Neural cell (in vitro differentiated cells): ENCODE measurements at regions not wholly inside any gene's neighbourhood (a gene's known extent, or its start where the extent isn't known, plus 50 kb on each side); places are given as distances from the start of the nearest gene placed in this dataset.
"Not testable (repeated sequence)": the region's sequence is repeated elsewhere in the genome, so short reads cannot be mapped to it uniquely, and the experiment has no call there.

ENCODE experiments used
- EP300 ChIP-seq: fragments of 450-650 bp; conservative IDR thresholded peaks from 2 replicates; pipeline ENCODE4 v1.6.1; 2014; ENCODE audit warnings: antibody characterized with exemption, mild to moderate bottlenecking, moderate library complexity; ENCODE audit not compliant: poor library complexity, severe bottlenecking
- MXI1 ChIP-seq: fragments of 450-650 bp; conservative IDR thresholded peaks from 2 replicates; pipeline ENCODE4 v1.6.1; 2014; ENCODE audit warnings: antibody characterized with exemption, mild to moderate bottlenecking; ENCODE audit not compliant: poor library complexity, severe bottlenecking
- TF ChIP-seq, protein P1 (sequence below): fragments of 450-650 bp; IDR thresholded peaks from 2 replicates; pipeline ENCODE4 v1.5.1; 2014; ENCODE audit warnings: antibody characterized with exemption, mild to moderate bottlenecking, moderate library complexity; ENCODE audit not compliant: poor library complexity, severe bottlenecking

GRCh38 chr15:79744485-79744884, 152.3 kb downstream of the MTHFS start:
- TF ChIP-seq, protein P1, sequence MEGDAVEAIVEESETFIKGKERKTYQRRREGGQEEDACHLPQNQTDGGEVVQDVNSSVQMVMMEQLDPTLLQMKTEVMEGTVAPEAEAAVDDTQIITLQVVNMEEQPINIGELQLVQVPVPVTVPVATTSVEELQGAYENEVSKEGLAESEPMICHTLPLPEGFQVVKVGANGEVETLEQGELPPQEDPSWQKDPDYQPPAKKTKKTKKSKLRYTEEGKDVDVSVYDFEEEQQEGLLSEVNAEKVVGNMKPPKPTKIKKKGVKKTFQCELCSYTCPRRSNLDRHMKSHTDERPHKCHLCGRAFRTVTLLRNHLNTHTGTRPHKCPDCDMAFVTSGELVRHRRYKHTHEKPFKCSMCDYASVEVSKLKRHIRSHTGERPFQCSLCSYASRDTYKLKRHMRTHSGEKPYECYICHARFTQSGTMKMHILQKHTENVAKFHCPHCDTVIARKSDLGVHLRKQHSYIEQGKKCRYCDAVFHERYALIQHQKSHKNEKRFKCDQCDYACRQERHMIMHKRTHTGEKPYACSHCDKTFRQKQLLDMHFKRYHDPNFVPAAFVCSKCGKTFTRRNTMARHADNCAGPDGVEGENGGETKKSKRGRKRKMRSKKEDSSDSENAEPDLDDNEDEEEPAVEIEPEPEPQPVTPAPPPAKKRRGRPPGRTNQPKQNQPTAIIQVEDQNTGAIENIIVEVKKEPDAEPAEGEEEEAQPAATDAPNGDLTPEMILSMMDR, result not testable (repeated sequence)
- TF ChIP-seq EP300, MXI1: not testable (repeated sequence)
